ENCODE measurements at regions not wholly inside any gene's neighbourhood (a gene's known extent, or its start where the extent isn't known, plus 50 kb on each side); places are given as distances from the start of the nearest gene placed in this dataset.

DNA sequence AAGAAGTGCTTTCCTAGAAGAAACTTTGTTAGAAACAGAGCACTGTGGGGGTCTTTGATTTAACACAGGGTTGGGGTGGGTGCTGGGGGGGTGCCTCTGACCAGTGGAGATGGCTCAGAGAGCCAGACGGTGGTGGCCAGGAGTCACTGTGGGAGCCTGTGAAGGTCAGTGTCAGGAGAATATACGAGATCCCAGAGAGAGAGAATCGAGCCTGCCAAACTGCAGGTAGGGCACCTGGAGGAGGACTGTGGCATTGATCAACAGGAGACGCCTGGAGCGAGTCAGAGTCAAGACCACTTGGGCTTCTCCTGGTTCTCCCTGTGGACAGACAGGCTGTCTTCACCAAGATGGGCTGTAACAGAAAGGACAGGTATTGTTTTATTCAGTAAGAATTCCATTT, 136.5 kb upstream of the TWIST2 start:
- TF ChIP-seq POLR2A (IDR thresholded peaks at IDR 0.05) (no peak), POLR2AphosphoS5 (IDR thresholded peaks at IDR 0.05) (no peak), EP300 (IDR thresholded peaks at IDR 0.05; ENCODE audit: low read depth) (no peak)
- TF ChIP-seq, protein P1, sequence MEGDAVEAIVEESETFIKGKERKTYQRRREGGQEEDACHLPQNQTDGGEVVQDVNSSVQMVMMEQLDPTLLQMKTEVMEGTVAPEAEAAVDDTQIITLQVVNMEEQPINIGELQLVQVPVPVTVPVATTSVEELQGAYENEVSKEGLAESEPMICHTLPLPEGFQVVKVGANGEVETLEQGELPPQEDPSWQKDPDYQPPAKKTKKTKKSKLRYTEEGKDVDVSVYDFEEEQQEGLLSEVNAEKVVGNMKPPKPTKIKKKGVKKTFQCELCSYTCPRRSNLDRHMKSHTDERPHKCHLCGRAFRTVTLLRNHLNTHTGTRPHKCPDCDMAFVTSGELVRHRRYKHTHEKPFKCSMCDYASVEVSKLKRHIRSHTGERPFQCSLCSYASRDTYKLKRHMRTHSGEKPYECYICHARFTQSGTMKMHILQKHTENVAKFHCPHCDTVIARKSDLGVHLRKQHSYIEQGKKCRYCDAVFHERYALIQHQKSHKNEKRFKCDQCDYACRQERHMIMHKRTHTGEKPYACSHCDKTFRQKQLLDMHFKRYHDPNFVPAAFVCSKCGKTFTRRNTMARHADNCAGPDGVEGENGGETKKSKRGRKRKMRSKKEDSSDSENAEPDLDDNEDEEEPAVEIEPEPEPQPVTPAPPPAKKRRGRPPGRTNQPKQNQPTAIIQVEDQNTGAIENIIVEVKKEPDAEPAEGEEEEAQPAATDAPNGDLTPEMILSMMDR (IDR thresholded peaks at IDR 0.05), result no peak

Measured in transverse colon (tissue), 4 donors.